ENCODE measurements at regions not wholly inside any gene's neighbourhood (a gene's known extent, or its start where the extent isn't known, plus 50 kb on each side); places are given as distances from the start of the nearest gene placed in this dataset.

- TF ChIP-seq CTCF (IDR thresholded peaks at IDR 0.05) (no peak), EZH2 (IDR thresholded peaks at IDR 0.05) (no peak), EZH2phosphoT487 (IDR thresholded peaks at IDR 0.05) (no peak)
Measured at GRCh38 chr2:205877496-205877895, 195.2 kb downstream of the NRP2 start.
